MM.1S (cell line): ENCODE measurements at regions not wholly inside any gene's neighbourhood (a gene's known extent, or its start where the extent isn't known, plus 50 kb on each side); places are given as distances from the start of the nearest gene placed in this dataset.

ENCODE experiments used
- CTCF ChIP-seq: fragments of 300-600 bp; sonication (generic); IDR thresholded peaks from 2 replicates; pipeline ENCODE4 v1.5.1; 2016; ENCODE audit warnings: antibody characterized with exemption, low read length, mixed read lengths
- EZH2 ChIP-seq: fragments of 300-600 bp; sonication (generic); optimal IDR thresholded peaks from 2 replicates; pipeline ENCODE3; 2017; ENCODE audit warnings: low read depth, mild to moderate bottlenecking, antibody characterized with exemption, low read length, mixed read lengths
- EZH2phosphoT487 ChIP-seq: fragments of 300-600 bp; sonication (generic); IDR thresholded peaks from 2 replicates; pipeline ENCODE4 v1.6.1; 2018; ENCODE audit warnings: antibody characterized with exemption, low read length

GRCh38 chr5:103397739-103398581, 139.4 kb downstream of the MACIR start:
- TF ChIP-seq CTCF (no peak), EZH2 (no peak), EZH2phosphoT487 (no peak)
